Nephron (organoid): ENCODE measurements at regions not wholly inside any gene's neighbourhood (a gene's known extent, or its start where the extent isn't known, plus 50 kb on each side); places are given as distances from the start of the nearest gene placed in this dataset.

Source experiments
- H3K27ac Mint-ChIP-seq, 3 experiments: 2 replicates each; pipeline ENCODE4 v1.8.0; 2020; ENCODE audit warnings: mixed read lengths in 3 of 3, mild to moderate bottlenecking in 2 of 3, moderate library complexity in 1 of 3
- H3K27me3 Mint-ChIP-seq: 2 replicates; pipeline ENCODE4 v1.8.0; 2021; ENCODE audit warnings: low read depth, mild to moderate bottlenecking, moderate library complexity, mixed read lengths
- H3K36me3 Mint-ChIP-seq: 2 replicates; pipeline ENCODE4 v1.8.0; 2020; ENCODE audit warnings: low read depth, mixed read lengths
- H3K4me1 Mint-ChIP-seq: 2 replicates; pipeline ENCODE4 v1.8.0; 2020; ENCODE audit warnings: mixed read lengths
- H3K4me3 Mint-ChIP-seq, 3 experiments: 2 replicates each; pipeline ENCODE4 v1.8.0; 2020; ENCODE audit warnings: mild to moderate bottlenecking in 3 of 3, mixed read lengths in 3 of 3, moderate library complexity in 2 of 3
- H3K9me3 Mint-ChIP-seq: 2 replicates; pipeline ENCODE4 v1.8.0; 2020; ENCODE audit warnings: mixed read lengths
- TF ChIP-seq, protein P1 (sequence below), 3 experiments: fragments of 200-600 bp; sonication (generic); IDR thresholded peaks; one replicate each; pipeline ENCODE4 v1.5.0; 2021; ENCODE audit warnings: antibody characterized with exemption in 3 of 3; ENCODE audit not compliant: unreplicated experiment in 3 of 3

DNA sequence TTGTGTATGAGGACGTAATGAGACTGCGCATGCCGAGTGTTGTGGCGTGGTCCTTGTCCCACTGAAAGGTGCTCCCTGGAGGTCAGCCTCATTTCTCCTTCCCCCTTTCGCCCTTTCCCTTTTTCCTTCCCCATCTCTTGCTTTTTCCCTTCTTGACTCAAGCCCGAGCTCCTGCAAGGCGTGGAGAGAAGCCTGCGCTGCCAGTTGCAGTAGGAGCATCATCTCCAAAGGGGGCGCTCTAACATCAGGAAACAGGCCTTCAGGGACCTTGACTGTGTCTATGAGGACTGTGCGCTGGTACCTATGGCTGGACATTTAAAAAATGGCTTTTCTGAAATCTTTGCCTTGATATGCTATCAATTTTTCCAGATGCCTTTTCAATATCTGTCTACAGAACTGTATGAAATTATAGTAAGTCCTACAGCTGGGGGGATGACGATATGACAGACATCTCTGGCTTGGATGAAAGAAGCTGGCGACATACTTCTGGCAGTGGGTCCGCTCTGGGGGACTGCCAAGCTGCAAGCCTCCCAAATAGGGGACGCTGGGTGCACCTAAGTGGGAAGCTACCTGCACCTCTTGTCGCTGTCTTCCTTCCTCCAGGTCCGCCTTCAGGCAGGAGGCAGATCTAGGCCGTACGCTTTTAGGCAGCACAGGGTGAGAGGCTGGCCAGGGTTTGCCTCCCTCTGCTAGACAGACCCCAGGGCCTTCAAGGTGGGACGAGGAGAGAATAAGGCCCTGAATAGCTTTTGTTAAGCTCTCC, 96.5 kb downstream of the NXPE2 start:
- TF ChIP-seq, protein P1, sequence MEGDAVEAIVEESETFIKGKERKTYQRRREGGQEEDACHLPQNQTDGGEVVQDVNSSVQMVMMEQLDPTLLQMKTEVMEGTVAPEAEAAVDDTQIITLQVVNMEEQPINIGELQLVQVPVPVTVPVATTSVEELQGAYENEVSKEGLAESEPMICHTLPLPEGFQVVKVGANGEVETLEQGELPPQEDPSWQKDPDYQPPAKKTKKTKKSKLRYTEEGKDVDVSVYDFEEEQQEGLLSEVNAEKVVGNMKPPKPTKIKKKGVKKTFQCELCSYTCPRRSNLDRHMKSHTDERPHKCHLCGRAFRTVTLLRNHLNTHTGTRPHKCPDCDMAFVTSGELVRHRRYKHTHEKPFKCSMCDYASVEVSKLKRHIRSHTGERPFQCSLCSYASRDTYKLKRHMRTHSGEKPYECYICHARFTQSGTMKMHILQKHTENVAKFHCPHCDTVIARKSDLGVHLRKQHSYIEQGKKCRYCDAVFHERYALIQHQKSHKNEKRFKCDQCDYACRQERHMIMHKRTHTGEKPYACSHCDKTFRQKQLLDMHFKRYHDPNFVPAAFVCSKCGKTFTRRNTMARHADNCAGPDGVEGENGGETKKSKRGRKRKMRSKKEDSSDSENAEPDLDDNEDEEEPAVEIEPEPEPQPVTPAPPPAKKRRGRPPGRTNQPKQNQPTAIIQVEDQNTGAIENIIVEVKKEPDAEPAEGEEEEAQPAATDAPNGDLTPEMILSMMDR (IDR thresholded peaks at IDR 0.05; ENCODE audit: unreplicated experiment in 3 of 3) = peak; percentile 89 to 93 (median 92)
- Mint-ChIP-seq H3K9me3 (no peaks in the 10 kb centered on the region), H3K4me3 (no peak overlapping the region), H3K27me3 (peaks cover 41% of the 10 kb centered on the region), H3K36me3 (no peaks in the 10 kb centered on the region), H3K4me1 (peaks cover 5% of the 10 kb centered on the region), H3K27ac (peak overlapping the region in 1 of 3 experiments; percentile 0)

DNA sequence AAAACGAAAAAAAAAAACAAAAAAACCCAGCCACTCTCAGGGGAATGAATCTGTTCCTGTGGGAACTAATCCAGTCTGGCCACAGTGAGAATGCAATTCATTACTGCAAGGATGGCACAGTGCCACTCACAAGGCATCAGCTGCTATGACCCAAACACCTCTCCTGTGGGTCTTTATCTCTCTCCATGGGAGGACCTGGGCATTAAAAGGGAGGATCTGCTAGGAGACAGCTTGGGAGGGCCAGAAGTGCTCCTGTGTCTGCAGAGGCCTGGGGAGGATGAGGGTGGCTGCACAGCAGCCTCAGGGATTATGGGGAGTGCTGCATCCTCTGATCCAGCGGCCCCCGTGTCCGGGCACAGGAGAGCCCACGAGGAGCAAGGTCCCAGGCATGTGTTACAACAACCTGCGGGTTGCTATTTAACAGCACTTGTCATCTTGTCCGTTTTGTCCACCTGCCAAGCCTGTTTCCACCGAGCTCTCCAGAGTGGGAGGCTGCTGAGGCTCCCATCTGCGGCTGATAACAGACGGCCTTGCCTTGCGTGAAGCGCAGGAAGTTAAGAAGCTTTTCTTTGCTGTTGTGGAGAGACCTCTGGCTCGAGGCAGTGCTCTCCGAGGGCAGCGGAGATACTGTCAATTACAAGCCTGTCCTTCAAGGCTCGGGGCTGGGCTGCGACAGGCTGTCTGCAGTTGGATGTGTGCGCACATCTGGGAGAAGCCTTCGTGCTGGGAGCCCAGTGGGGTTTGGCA, 97.7 kb downstream of the NXPE2 start:
- TF ChIP-seq, protein P1 (IDR thresholded peaks at IDR 0.05; ENCODE audit: unreplicated experiment in 3 of 3) = no peak
- Mint-ChIP-seq H3K9me3 (no peaks in the 10 kb centered on the region), H3K36me3 (no peaks in the 10 kb centered on the region), H3K27me3 (peaks cover 52% of the 10 kb centered on the region), H3K4me1 (peaks cover 5% of the 10 kb centered on the region), H3K4me3 (no peak overlapping the region), H3K27ac (no peak overlapping the region)

DNA sequence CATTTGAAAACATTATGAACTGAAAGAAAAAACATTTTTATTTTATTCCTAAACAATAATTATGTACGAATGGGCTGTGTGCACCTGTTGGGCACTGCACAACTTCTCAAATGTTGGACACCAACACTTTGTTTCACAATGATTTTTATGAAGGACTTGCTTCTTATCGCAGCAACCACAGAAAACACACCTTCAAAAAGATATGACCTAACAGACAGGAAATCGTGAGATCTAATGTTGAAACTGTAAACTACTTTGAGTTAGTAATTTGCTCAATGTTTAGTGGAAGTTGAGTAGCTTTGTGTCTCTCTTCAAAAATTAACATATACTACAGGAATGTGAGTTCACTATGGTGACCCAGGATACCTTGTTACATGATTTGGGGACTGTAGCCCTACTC, 98.6 kb downstream of the NXPE2 start:
- TF ChIP-seq, protein P1 (IDR thresholded peaks at IDR 0.05; ENCODE audit: unreplicated experiment in 3 of 3) = no peak
- Mint-ChIP-seq H3K4me1 (peaks cover 5% of the 10 kb centered on the region), H3K36me3 (no peaks in the 10 kb centered on the region), H3K9me3 (no peaks in the 10 kb centered on the region), H3K27ac (no peak overlapping the region), H3K4me3 (no peak overlapping the region), H3K27me3 (peaks cover 46% of the 10 kb centered on the region)

DNA sequence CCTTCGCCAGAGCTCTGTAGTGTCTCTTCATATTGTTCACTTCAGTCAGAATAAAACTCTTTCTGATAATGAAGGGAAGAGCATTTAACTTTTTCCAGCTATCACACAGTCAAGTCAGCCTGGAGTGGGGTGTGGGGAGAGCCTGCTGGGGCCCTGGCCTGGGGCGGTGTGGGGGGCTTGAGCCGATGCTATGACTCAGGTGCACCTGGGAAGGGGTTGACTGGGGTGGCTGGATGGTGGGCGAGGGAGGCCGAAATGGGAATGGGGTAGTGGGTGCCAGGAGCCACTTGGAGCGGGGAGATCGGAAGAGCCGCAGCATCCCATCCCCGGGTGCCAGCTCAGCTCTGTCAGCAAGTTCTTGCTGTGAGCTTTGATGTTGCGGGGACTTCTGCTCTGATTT, 100.9 kb downstream of the NXPE2 start:
- Mint-ChIP-seq H3K4me1 (peaks cover 6% of the 10 kb centered on the region), H3K27me3 (peaks cover 31% of the 10 kb centered on the region), H3K9me3 (no peaks in the 10 kb centered on the region), H3K27ac (no peak overlapping the region), H3K4me3 (no peak overlapping the region), H3K36me3 (no peaks in the 10 kb centered on the region)
- TF ChIP-seq, protein P1 (IDR thresholded peaks at IDR 0.05; ENCODE audit: unreplicated experiment in 3 of 3) = no peak

DNA sequence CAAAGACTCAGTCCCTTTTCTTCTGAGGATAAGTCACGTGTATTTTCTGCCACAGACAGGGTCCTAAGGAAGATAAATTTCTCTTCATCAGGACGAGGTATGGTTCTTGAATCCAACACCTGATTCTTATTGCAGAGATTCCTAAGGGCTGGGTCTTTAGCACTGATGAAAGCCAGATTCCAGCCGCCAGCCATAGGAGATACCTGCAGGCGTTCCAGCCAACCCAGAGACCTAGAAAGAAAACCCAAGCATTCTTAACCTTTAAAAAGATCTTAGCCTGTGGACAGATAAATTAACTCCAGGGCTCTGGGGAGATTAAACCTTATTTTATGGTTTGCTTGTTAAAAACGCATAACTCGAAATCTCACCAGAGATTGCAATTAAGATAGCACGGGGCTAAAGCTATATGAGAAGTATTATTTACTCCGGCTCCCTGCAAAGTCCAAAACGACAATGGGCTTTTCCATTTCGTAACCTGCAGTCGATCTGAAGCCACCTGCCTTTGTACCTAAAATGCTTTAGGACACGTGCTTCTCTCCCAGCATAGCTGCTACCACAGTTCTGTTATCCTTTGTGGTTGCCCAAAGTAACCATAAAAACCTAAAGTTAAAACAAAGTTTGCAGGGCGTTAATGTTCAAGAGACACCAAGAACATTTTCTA, 104.5 kb downstream of the NXPE2 start:
- Mint-ChIP-seq H3K4me1 (peaks cover 4% of the 10 kb centered on the region), H3K9me3 (no peaks in the 10 kb centered on the region), H3K36me3 (no peaks in the 10 kb centered on the region), H3K27me3 (peaks cover 42% of the 10 kb centered on the region), H3K27ac (no peak overlapping the region), H3K4me3 (no peak overlapping the region)
- TF ChIP-seq, protein P1 (IDR thresholded peaks at IDR 0.05; ENCODE audit: unreplicated experiment in 3 of 3) = no peak
